Panc1 (cell line): ENCODE measurements at regions not wholly inside any gene's neighbourhood (a gene's known extent, or its start where the extent isn't known, plus 50 kb on each side); places are given as distances from the start of the nearest gene placed in this dataset.

Source experiments
- POLR2AphosphoS5 ChIP-seq: IDR thresholded peaks from 2 replicates; pipeline ENCODE4 v1.6.1; 2012; ENCODE audit warnings: mild to moderate bottlenecking, low read depth, low read length, moderate library complexity
- REST ChIP-seq, 2 experiments: IDR thresholded peaks; 2 replicates each; pipeline ENCODE4 v1.6.1; 2011 to 2012; ENCODE audit warnings: low read depth in 2 of 2, control low read depth in 1 of 2, low read length in 1 of 2, mild to moderate bottlenecking in 1 of 2, moderate library complexity in 1 of 2; ENCODE audit not compliant: insufficient read depth in 1 of 2
- SIN3A ChIP-seq: IDR thresholded peaks from 2 replicates; pipeline ENCODE4 v1.6.1; 2012; ENCODE audit warnings: low read depth, mild to moderate bottlenecking, low read length, moderate library complexity, borderline replicate concordance; ENCODE audit not compliant: insufficient read depth
- TCF7L2 ChIP-seq: IDR thresholded peaks from 2 replicates; pipeline ENCODE4 v1.6.1; 2011; ENCODE audit warnings: mild to moderate bottlenecking, low read depth, low read length, inconsistent platforms
- TF ChIP-seq, protein P1 (sequence below): fragments of 450-650 bp; IDR thresholded peaks from 2 replicates; pipeline ENCODE4 v1.5.1; 2017; ENCODE audit warnings: mild to moderate bottlenecking

DNA sequence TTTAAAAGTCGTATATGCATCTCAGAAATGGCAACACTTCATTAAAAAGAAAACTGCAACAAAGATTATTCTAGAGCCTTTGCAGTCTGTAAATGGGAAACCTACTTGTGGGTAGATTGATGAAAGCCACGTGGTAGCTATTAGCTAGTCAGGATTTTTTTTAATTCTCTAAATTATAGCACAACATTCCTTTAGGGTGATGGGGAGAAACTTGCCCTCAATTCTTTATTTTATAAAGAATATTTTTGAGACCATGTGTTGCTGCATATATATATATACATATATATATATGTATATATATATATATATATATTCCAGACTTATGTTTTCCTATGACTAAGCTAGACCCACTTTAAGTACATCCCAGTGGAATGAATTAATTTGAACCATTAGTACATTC is 118.0 kb downstream of the PPP1R3A start:
- TF ChIP-seq, protein P1, sequence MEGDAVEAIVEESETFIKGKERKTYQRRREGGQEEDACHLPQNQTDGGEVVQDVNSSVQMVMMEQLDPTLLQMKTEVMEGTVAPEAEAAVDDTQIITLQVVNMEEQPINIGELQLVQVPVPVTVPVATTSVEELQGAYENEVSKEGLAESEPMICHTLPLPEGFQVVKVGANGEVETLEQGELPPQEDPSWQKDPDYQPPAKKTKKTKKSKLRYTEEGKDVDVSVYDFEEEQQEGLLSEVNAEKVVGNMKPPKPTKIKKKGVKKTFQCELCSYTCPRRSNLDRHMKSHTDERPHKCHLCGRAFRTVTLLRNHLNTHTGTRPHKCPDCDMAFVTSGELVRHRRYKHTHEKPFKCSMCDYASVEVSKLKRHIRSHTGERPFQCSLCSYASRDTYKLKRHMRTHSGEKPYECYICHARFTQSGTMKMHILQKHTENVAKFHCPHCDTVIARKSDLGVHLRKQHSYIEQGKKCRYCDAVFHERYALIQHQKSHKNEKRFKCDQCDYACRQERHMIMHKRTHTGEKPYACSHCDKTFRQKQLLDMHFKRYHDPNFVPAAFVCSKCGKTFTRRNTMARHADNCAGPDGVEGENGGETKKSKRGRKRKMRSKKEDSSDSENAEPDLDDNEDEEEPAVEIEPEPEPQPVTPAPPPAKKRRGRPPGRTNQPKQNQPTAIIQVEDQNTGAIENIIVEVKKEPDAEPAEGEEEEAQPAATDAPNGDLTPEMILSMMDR: no peak
- TF ChIP-seq SIN3A: no peak
- no peak for TF ChIP-seq POLR2AphosphoS5
- no peak for TF ChIP-seq REST (IDR thresholded peaks at IDR 0.05; ENCODE audit: insufficient read depth in 1 of 2, low read depth in 2 of 2, low read length in 1 of 2)
- TF ChIP-seq TCF7L2: no peak
